Activated CD4-positive, alpha-beta T cell treated with anti-CD3 and anti-CD28 coated beads, Interleukin-2, amount 50 U/mL, for 1 hour (primary cell): ENCODE measurements at regions not wholly inside any gene's neighbourhood (a gene's known extent, or its start where the extent isn't known, plus 50 kb on each side); places are given as distances from the start of the nearest gene placed in this dataset.

ENCODE experiments used
- DNase-seq: peaks from one replicate; pipeline ENCODE4 v3.0.0-alpha.2; 2020

- no peak for DNase-seq
These were observed 565.4 kb downstream of the TNS1 start for GRCh38 chr2:217437290-217437870.

GRCh38 chr2:217436386-217436785, 566.4 kb downstream of the TNS1 start:
- DNase-seq, result no peak

- no peak for DNase-seq
These were observed 568.4 kb downstream of the TNS1 start for GRCh38 chr2:217434180-217434975.

- no peak for DNase-seq
These were observed 569.3 kb downstream of the TNS1 start for GRCh38 chr2:217433522-217433921.

GRCh38 chr2:217431577-217432269, 571.1 kb downstream of the TNS1 start:
- no peak for DNase-seq

- DNase-seq, result no peak
These were observed 571.2 kb upstream of the TNP1 start for GRCh38 chr2:217430916-217431576.

GRCh38 chr2:217429981-217430500, 570.2 kb upstream of the TNP1 start:
- no peak for DNase-seq

- DNase-seq, result no peak
These were observed 562.0 kb upstream of the TNP1 start for GRCh38 chr2:217421834-217422233.

GRCh38 chr2:217420854-217421253, 561.0 kb upstream of the TNP1 start:
- DNase-seq, result no peak

- DNase-seq, result no peak
These were observed 559.3 kb upstream of the TNP1 start for GRCh38 chr2:217419055-217419671.

- DNase-seq, result no peak
These were observed 558.7 kb upstream of the TNP1 start for GRCh38 chr2:217418544-217418943.

GRCh38 chr2:217418090-217418489, 558.2 kb upstream of the TNP1 start:
- no peak for DNase-seq

- DNase-seq, result no peak
These were observed 557.7 kb upstream of the TNP1 start for GRCh38 chr2:217417536-217417935.

- DNase-seq, result no peak
These were observed 555.5 kb upstream of the TNP1 start for GRCh38 chr2:217415316-217415715.

- no peak for DNase-seq
These were observed 554.6 kb upstream of the TNP1 start for GRCh38 chr2:217414429-217414828.

- DNase-seq, result no peak
These were observed 553.3 kb upstream of the TNP1 start for GRCh38 chr2:217413193-217413592.

GRCh38 chr2:217412721-217413120, 552.9 kb upstream of the TNP1 start:
- DNase-seq, result no peak

- DNase-seq, result no peak
These were observed 552.4 kb upstream of the TNP1 start for GRCh38 chr2:217412277-217412676.

- DNase-seq, result no peak
These were observed 550.8 kb upstream of the TNP1 start for GRCh38 chr2:217410681-217410960.

GRCh38 chr2:217409949-217410680, 550.3 kb upstream of the TNP1 start:
- DNase-seq, result no peak

- no peak for DNase-seq
These were observed 547.5 kb upstream of the TNP1 start for GRCh38 chr2:217407362-217407761.

GRCh38 chr2:217404236-217404760, 544.4 kb upstream of the TNP1 start:
- no peak for DNase-seq
